ENCODE measurements at regions not wholly inside any gene's neighbourhood (a gene's known extent, or its start where the extent isn't known, plus 50 kb on each side); places are given as distances from the start of the nearest gene placed in this dataset.

DNA sequence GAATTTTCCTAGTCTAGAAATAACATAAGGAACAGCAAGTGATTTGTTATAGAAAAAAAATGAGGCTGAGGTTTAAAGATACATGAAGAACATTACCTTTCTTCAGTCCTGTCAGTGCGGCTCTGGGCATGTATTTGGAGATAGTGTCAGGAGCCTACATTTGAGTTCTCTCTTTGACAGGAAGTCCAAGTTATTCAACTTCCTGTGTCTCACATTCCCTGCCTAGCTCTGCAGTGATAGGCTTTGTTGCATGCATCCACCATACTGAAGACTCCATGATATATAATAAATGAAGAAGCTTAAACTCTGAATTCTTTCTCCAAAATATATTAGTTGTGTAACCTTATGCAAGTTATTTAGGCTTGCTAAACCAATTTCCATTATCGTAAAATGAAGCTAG, 148.7 kb downstream of the RELL1 start:
- whole genome bisulfite sequencing: 95% methylated on average over 2 of the region's 2 CpGs
- Histone ChIP-seq H3K4ac (ENCODE audit: low read depth in 1 of 2, low read length in 2 of 2) (no peak overlapping the region), H3K4me2 (ENCODE audit: low read length, poor library complexity, severe bottlenecking) (no peak overlapping the region), H3K14ac (ENCODE audit: low read length in 2 of 2) (no peak overlapping the region), H3K23ac (ENCODE audit: low read length in 2 of 2) (no peak overlapping the region), H3K18ac (ENCODE audit: low read depth in 1 of 2, low read length in 2 of 2) (no peak overlapping the region), H2AFZ (ENCODE audit: low read depth, low read length) (no peak overlapping the region), H2BK15ac (ENCODE audit: low read depth, poor library complexity, severe bottlenecking) (no peak overlapping the region), H2AK5ac (ENCODE audit: low read length, severe bottlenecking) (no peak overlapping the region), H3K9ac (ENCODE audit: low read length) (no peak overlapping the region), H2BK12ac (ENCODE audit: low read length in 2 of 2) (no peak overlapping the region), H2BK5ac (ENCODE audit: low read depth, low read length, poor library complexity, severe bottlenecking) (no peak overlapping the region), H3K27me3 (ENCODE audit: control insufficient read depth in 1 of 2, insufficient read depth in 1 of 2, low read length in 2 of 2) (no peaks in the 10 kb centered on the region), H3K36me3 (ENCODE audit: control insufficient read depth in 1 of 2, insufficient read depth in 2 of 2, low read depth in 1 of 2, low read length in 2 of 2) (no peaks in the 10 kb centered on the region), H3K79me1 (replicated peaks; ENCODE audit: low read length, poor library complexity, severe bottlenecking) (no peaks in the 10 kb centered on the region), H4K91ac (ENCODE audit: low read length) (no peak overlapping the region), H3K4me1 (ENCODE audit: control insufficient read depth, insufficient read depth, low read depth, low read length) (no peaks in the 10 kb centered on the region), H2BK120ac (ENCODE audit: low read depth, low read length) (no peak overlapping the region), H4K8ac (ENCODE audit: low read length) (no peak overlapping the region), H3K4me3 (ENCODE audit: insufficient read depth in 1 of 2, low read depth in 1 of 2, low read length in 2 of 2) (no peak overlapping the region), H3K27ac (ENCODE audit: low read length, poor library complexity, severe bottlenecking) (no peak overlapping the region), H3K9me3 (ENCODE audit: control insufficient read depth, low read length) (no peaks in the 10 kb centered on the region)
- no peak for DNase-seq

DNA sequence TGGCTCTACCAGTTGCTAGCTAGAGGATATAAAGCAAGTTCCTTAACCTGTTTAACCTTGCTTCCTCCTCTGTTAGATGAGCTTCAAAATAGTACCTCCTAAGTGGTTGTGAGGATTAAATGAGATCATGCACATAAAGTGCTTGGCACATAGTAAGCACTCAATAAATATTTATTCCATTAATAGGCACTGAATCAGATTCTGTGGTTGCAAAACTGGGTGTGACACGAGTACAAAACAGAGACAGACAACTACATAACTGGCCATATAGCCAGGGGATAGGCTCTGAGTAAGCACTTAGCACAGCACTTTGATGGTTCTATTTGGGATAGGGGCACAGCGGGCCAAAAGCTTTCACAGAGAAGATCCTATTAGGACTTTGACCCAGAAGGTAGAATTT, 150.3 kb downstream of the RELL1 start:
- H2AK5ac ChIP-seq (ENCODE audit: low read length, severe bottlenecking): no peak overlapping the region
- no peaks in the 10 kb centered on the region for H3K4me1 ChIP-seq (ENCODE audit: control insufficient read depth, insufficient read depth, low read depth, low read length)
- H3K4me3 ChIP-seq (ENCODE audit: insufficient read depth in 1 of 2, low read depth in 1 of 2, low read length in 2 of 2): no peak overlapping the region
- H3K9ac ChIP-seq (ENCODE audit: low read length): no peak overlapping the region
- DNase-seq: no peak
- no peak overlapping the region for H2BK5ac ChIP-seq (ENCODE audit: low read depth, low read length, poor library complexity, severe bottlenecking)
- H3K14ac ChIP-seq (ENCODE audit: low read length in 2 of 2): no peak overlapping the region
- no peak overlapping the region for H3K23ac ChIP-seq (ENCODE audit: low read length in 2 of 2)
- no peak overlapping the region for H2BK120ac ChIP-seq (ENCODE audit: low read depth, low read length)
- H3K27ac ChIP-seq (ENCODE audit: low read length, poor library complexity, severe bottlenecking): no peak overlapping the region
- H3K4ac ChIP-seq (ENCODE audit: low read depth in 1 of 2, low read length in 2 of 2): no peak overlapping the region
- WGBS: 71% methylated on average over 2 of the region's 2 CpGs
- no peak overlapping the region for H3K4me2 ChIP-seq (ENCODE audit: low read length, poor library complexity, severe bottlenecking)
- H2BK15ac ChIP-seq (ENCODE audit: low read depth, poor library complexity, severe bottlenecking): no peak overlapping the region
- no peaks in the 10 kb centered on the region for H3K27me3 ChIP-seq (ENCODE audit: control insufficient read depth in 1 of 2, insufficient read depth in 1 of 2, low read length in 2 of 2)
- no peak overlapping the region for H2AFZ ChIP-seq (ENCODE audit: low read depth, low read length)
- no peaks in the 10 kb centered on the region for H3K9me3 ChIP-seq (ENCODE audit: control insufficient read depth, low read length)
- H3K36me3 ChIP-seq (ENCODE audit: control insufficient read depth in 1 of 2, insufficient read depth in 2 of 2, low read depth in 1 of 2, low read length in 2 of 2): no peaks in the 10 kb centered on the region
- no peaks in the 10 kb centered on the region for H3K79me1 ChIP-seq (replicated peaks; ENCODE audit: low read length, poor library complexity, severe bottlenecking)
- H4K8ac ChIP-seq (ENCODE audit: low read length): no peak overlapping the region
- H2BK12ac ChIP-seq (ENCODE audit: low read length in 2 of 2): no peak overlapping the region
- H3K18ac ChIP-seq (ENCODE audit: low read depth in 1 of 2, low read length in 2 of 2): no peak overlapping the region
- H4K91ac ChIP-seq (ENCODE audit: low read length): no peak overlapping the region

DNA sequence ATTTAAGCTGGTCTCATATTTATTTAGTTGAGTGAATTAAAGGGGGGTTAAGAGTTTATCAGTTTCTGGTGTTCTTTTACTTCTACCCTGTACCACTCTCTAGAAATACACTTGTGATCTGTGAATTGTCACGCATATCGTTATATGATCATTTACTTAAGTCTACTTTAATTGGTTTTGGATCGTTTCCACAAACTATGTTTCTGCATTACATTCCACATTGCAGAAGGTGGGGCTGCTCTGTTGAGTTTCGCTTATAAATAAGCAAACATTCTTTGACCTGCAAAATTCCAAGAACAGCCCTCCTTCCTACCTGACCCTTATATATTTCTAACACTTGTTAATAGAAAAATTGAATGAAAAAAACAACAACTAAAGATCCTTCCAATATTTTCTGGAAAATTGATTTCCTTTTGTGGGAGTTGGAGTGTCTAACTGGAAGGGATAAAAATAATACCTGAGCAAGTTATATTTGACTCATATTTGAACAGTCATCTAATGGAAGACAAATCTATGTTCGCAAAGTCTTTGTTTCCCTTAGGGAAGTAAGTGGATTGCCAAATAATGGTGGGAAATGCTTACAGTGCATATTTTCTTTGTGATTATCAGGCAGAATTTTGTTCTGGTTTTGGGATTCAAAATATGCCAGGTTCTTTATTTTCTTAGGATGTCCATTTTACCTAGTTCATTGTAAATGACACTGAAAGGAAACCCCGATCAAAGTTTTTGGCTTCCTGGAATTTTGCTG, 152.7 kb downstream of the RELL1 start:
- no peaks in the 10 kb centered on the region for H3K27me3 ChIP-seq (ENCODE audit: control insufficient read depth in 1 of 2, insufficient read depth in 1 of 2, low read length in 2 of 2)
- H4K8ac ChIP-seq (ENCODE audit: low read length): no peak overlapping the region
- 97% methylated on average over 6 of the region's 6 CpGs for whole genome bisulfite sequencing
- H3K4me3 ChIP-seq (ENCODE audit: insufficient read depth in 1 of 2, low read depth in 1 of 2, low read length in 2 of 2): no peak overlapping the region
- no peaks in the 10 kb centered on the region for H3K4me1 ChIP-seq (ENCODE audit: control insufficient read depth, insufficient read depth, low read depth, low read length)
- H2BK120ac ChIP-seq (ENCODE audit: low read depth, low read length): no peak overlapping the region
- H2AFZ ChIP-seq (ENCODE audit: low read depth, low read length): no peak overlapping the region
- no peaks in the 10 kb centered on the region for H3K9me3 ChIP-seq (ENCODE audit: control insufficient read depth, low read length)
- H3K27ac ChIP-seq (ENCODE audit: low read length, poor library complexity, severe bottlenecking): no peak overlapping the region
- H4K91ac ChIP-seq (ENCODE audit: low read length): no peak overlapping the region
- no peak overlapping the region for H3K4ac ChIP-seq (ENCODE audit: low read depth in 1 of 2, low read length in 2 of 2)
- no peak overlapping the region for H3K4me2 ChIP-seq (ENCODE audit: low read length, poor library complexity, severe bottlenecking)
- no peaks in the 10 kb centered on the region for H3K36me3 ChIP-seq (ENCODE audit: control insufficient read depth in 1 of 2, insufficient read depth in 2 of 2, low read depth in 1 of 2, low read length in 2 of 2)
- H3K9ac ChIP-seq (ENCODE audit: low read length): no peak overlapping the region
- no peak overlapping the region for H2BK12ac ChIP-seq (ENCODE audit: low read length in 2 of 2)
- H2AK5ac ChIP-seq (ENCODE audit: low read length, severe bottlenecking): no peak overlapping the region
- no peak overlapping the region for H3K23ac ChIP-seq (ENCODE audit: low read length in 2 of 2)
- H2BK5ac ChIP-seq (ENCODE audit: low read depth, low read length, poor library complexity, severe bottlenecking): no peak overlapping the region
- H3K79me1 ChIP-seq (replicated peaks; ENCODE audit: low read length, poor library complexity, severe bottlenecking): no peaks in the 10 kb centered on the region
- no peak overlapping the region for H3K14ac ChIP-seq (ENCODE audit: low read length in 2 of 2)
- DNase-seq: no peak
- no peak overlapping the region for H3K18ac ChIP-seq (ENCODE audit: low read depth in 1 of 2, low read length in 2 of 2)
- no peak overlapping the region for H2BK15ac ChIP-seq (ENCODE audit: low read depth, poor library complexity, severe bottlenecking)

DNA sequence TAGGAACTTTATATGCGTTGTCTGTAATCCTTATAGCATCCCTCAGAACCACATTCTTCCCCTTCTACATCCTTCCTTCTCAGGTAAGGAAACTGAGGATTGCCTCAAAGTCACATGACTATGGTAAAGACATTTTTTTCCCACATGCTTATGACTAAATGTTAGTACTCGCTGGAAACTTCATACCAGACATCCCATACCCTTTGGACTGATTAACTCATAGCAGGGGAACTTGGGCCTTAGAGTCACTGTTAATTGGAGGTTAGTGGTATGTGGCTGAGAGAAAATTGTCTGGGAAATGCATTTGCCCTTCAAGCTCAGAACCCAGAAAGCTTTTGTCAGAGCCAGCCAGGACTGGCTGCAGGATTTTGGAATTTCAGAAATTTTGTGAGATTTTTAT, 155.0 kb downstream of the RELL1 start:
- DNase-seq: no peak

More for the DNA sequence above, 155.0 kb downstream of the RELL1 start:
- Histone ChIP-seq H3K4me1 (ENCODE audit: control insufficient read depth, insufficient read depth, low read depth, low read length) (no peaks in the 10 kb centered on the region), H2BK15ac (ENCODE audit: low read depth, poor library complexity, severe bottlenecking) (no peak overlapping the region), H3K27ac (ENCODE audit: low read length, poor library complexity, severe bottlenecking) (no peak overlapping the region), H3K79me1 (replicated peaks; ENCODE audit: low read length, poor library complexity, severe bottlenecking) (no peaks in the 10 kb centered on the region), H3K4ac (ENCODE audit: low read depth in 1 of 2, low read length in 2 of 2) (no peak overlapping the region), H4K91ac (ENCODE audit: low read length) (no peak overlapping the region), H2AK5ac (ENCODE audit: low read length, severe bottlenecking) (no peak overlapping the region), H3K36me3 (ENCODE audit: control insufficient read depth in 1 of 2, insufficient read depth in 2 of 2, low read depth in 1 of 2, low read length in 2 of 2) (no peaks in the 10 kb centered on the region), H2AFZ (ENCODE audit: low read depth, low read length) (no peak overlapping the region), H3K27me3 (ENCODE audit: control insufficient read depth in 1 of 2, insufficient read depth in 1 of 2, low read length in 2 of 2) (no peaks in the 10 kb centered on the region), H2BK120ac (ENCODE audit: low read depth, low read length) (no peak overlapping the region), H3K23ac (ENCODE audit: low read length in 2 of 2) (no peak overlapping the region), H3K14ac (ENCODE audit: low read length in 2 of 2) (no peak overlapping the region), H3K4me3 (ENCODE audit: insufficient read depth in 1 of 2, low read depth in 1 of 2, low read length in 2 of 2) (no peak overlapping the region), H3K9ac (ENCODE audit: low read length) (no peak overlapping the region), H3K18ac (ENCODE audit: low read depth in 1 of 2, low read length in 2 of 2) (no peak overlapping the region), H2BK12ac (ENCODE audit: low read length in 2 of 2) (no peak overlapping the region), H2BK5ac (ENCODE audit: low read depth, low read length, poor library complexity, severe bottlenecking) (no peak overlapping the region), H3K4me2 (ENCODE audit: low read length, poor library complexity, severe bottlenecking) (no peak overlapping the region), H3K9me3 (ENCODE audit: control insufficient read depth, low read length) (no peaks in the 10 kb centered on the region), H4K8ac (ENCODE audit: low read length) (no peak overlapping the region)
- WGBS: 94% methylated on average over 1 of the region's 2 CpGs

Data from mesenchymal stem cell (in vitro differentiated cells and primary cell).